ENCODE measurements at regions not wholly inside any gene's neighbourhood (a gene's known extent, or its start where the extent isn't known, plus 50 kb on each side); places are given as distances from the start of the nearest gene placed in this dataset.

GRCh38 chr4:180967936-180968335 is 1275.3 kb upstream of the TENM3 start:
- Histone ChIP-seq H3K4me1 (ENCODE audit: insufficient read depth, low read length) (no peaks in the 10 kb centered on the region), H3K36me3 (ENCODE audit: insufficient read depth, low read length) (no peaks in the 10 kb centered on the region), H3K9me3 (ENCODE audit: low read length) (no peaks in the 10 kb centered on the region), H2AFZ (ENCODE audit: low read depth, low read length) (no peak overlapping the region), H3K4me3 (ENCODE audit: low read length) (no peak overlapping the region), H3K27me3 (ENCODE audit: insufficient read depth, low read length) (no peaks in the 10 kb centered on the region)

DNA sequence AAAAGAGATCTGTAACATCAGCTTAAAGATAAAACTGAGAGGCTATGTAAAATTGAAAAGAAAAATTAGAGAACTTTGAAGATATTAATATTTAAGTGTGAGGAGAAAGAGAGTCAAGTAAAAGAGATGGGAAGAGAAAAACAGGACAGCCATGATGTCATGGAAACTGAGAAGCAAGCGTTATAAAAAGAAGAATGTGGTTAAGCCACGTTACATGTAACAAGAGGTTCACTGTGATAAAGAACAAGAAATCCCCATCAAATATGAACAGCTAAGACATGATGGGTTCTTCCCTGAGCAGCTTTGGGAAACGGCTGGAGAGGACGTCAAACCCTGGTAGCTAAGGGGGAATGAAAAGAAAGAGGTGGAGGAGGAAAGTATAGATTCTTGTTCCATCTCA is 1269.3 kb upstream of the TENM3 start:
- Histone ChIP-seq H3K4me1 (ENCODE audit: insufficient read depth, low read length) (no peaks in the 10 kb centered on the region), H3K36me3 (ENCODE audit: insufficient read depth, low read length) (no peaks in the 10 kb centered on the region), H3K4me3 (ENCODE audit: low read length) (no peak overlapping the region), H2AFZ (ENCODE audit: low read depth, low read length) (no peak overlapping the region), H3K27me3 (ENCODE audit: insufficient read depth, low read length) (no peaks in the 10 kb centered on the region), H3K9me3 (ENCODE audit: low read length) (no peaks in the 10 kb centered on the region)

- no peak overlapping the region for H2AFZ ChIP-seq (ENCODE audit: low read depth, low read length)
- no peaks in the 10 kb centered on the region for H3K9me3 ChIP-seq (ENCODE audit: low read length)
- no peaks in the 10 kb centered on the region for H3K36me3 ChIP-seq (ENCODE audit: insufficient read depth, low read length)
- H3K4me3 ChIP-seq (ENCODE audit: low read length): no peak overlapping the region
- H3K4me1 ChIP-seq (ENCODE audit: insufficient read depth, low read length): no peaks in the 10 kb centered on the region
- no peaks in the 10 kb centered on the region for H3K27me3 ChIP-seq (ENCODE audit: insufficient read depth, low read length)
Measured at GRCh38 chr4:180990931-180991330, 1252.3 kb upstream of the TENM3 start.

DNA sequence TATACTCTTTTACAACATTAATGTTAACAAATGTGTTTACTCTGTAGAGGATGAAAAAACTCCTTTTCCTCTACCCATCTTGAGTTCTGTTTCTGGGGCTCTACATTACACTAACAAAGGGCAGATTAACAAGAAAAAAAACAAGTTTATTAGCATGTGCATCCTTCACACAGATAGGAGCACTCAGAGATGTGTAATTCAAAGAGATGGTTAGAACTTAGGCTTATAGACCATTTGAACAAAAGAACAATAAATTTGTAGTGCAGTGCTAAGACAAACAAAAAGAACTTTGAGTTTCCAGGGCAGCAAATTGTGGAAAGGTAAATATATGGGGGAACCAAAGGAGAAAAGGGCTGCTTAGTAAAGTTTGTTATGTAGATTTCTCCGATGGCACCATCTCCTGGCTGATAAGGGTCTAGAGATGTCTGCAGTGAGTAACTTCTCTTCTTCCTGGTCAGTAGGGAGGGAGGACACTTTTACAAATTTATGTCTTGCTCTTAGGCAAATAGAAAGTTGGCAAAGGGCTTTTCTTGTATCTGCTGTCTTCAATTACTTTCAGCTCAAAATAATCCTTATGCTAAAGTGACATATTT is 1249.9 kb upstream of the TENM3 start:
- Histone ChIP-seq H3K4me1 (ENCODE audit: insufficient read depth, low read length) (no peaks in the 10 kb centered on the region), H2AFZ (ENCODE audit: low read depth, low read length) (no peak overlapping the region), H3K27me3 (ENCODE audit: insufficient read depth, low read length) (no peaks in the 10 kb centered on the region), H3K9me3 (ENCODE audit: low read length) (no peaks in the 10 kb centered on the region), H3K4me3 (ENCODE audit: low read length) (no peak overlapping the region), H3K36me3 (ENCODE audit: insufficient read depth, low read length) (no peaks in the 10 kb centered on the region)

DNA sequence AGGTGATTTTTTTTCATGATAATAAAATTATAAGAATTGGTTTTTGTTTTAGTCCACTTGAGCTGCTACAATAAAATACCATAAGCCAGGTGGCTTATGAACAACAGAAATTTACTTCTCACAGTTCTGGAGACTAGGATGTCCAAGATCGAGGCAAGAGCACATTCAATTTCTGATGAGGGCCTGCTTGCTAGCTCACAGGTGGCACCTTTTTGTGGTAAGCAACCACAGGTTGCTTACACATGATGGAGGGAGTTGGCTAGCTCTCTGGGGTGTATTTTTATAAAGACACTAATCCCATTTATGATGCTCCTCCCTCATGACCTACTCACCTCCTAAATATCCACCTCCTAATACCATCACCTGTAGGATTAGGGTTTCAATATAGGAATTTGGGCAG is 1248.5 kb upstream of the TENM3 start:
- H3K27me3 ChIP-seq (ENCODE audit: insufficient read depth, low read length): no peaks in the 10 kb centered on the region
- H3K4me3 ChIP-seq (ENCODE audit: low read length): no peak overlapping the region
- no peak overlapping the region for H2AFZ ChIP-seq (ENCODE audit: low read depth, low read length)
- H3K9me3 ChIP-seq (ENCODE audit: low read length): no peaks in the 10 kb centered on the region
- H3K4me1 ChIP-seq (ENCODE audit: insufficient read depth, low read length): no peaks in the 10 kb centered on the region
- no peaks in the 10 kb centered on the region for H3K36me3 ChIP-seq (ENCODE audit: insufficient read depth, low read length)

- Histone ChIP-seq H3K4me3 (ENCODE audit: low read length) (no peak overlapping the region), H3K9me3 (ENCODE audit: low read length) (no peaks in the 10 kb centered on the region), H3K4me1 (ENCODE audit: insufficient read depth, low read length) (no peaks in the 10 kb centered on the region), H3K36me3 (ENCODE audit: insufficient read depth, low read length) (no peaks in the 10 kb centered on the region), H3K27me3 (ENCODE audit: insufficient read depth, low read length) (no peaks in the 10 kb centered on the region), H2AFZ (ENCODE audit: low read depth, low read length) (no peak overlapping the region)
Measured at GRCh38 chr4:180999217-180999616, 1244.0 kb upstream of the TENM3 start.

GRCh38 chr4:181004056-181004455 is 1239.1 kb upstream of the TENM3 start:
- Histone ChIP-seq H3K9me3 (ENCODE audit: low read length) (no peaks in the 10 kb centered on the region), H2AFZ (ENCODE audit: low read depth, low read length) (no peak overlapping the region), H3K4me1 (ENCODE audit: insufficient read depth, low read length) (peaks cover 13% of the 10 kb centered on the region), H3K36me3 (ENCODE audit: insufficient read depth, low read length) (no peaks in the 10 kb centered on the region), H3K27me3 (ENCODE audit: insufficient read depth, low read length) (no peaks in the 10 kb centered on the region), H3K4me3 (ENCODE audit: low read length) (no peak overlapping the region)

DNA sequence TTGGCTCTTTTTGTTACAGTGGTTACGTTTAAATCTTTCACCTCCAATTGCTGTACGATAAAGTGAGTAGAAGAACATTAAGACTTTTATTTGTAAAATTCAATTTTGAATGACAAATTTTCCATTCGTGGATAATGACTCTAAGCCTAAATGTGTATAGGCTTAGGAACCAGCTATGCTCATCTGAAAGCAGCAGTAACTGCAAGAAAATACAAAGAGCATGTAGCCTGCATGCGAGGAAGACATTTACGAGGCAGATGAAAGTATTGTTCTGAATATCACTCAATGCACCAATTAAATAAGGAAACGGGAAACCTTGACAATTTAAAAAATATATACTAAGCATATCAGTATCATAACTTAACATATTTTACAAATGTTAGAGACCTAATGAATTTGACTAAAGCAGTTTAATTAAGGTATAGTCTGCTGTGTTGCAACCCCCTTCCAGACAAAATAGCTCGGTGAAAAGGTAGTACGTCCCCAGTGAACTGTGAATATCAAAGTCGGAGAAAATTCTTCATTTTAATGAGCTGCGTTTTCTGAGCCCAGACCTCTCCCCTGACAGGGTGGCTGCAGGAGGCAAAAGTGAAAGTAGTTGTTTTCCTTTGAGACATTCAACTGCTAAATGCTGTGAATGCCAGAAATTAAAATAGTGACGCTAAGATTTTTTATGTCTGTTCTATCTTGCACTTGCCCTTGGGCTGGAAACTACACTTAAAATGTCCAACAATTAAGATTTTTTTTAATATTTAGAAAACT is 1236.5 kb upstream of the TENM3 start:
- Histone ChIP-seq H3K4me1 (ENCODE audit: insufficient read depth, low read length) (peaks cover 13% of the 10 kb centered on the region), H3K9me3 (ENCODE audit: low read length) (no peaks in the 10 kb centered on the region), H3K36me3 (ENCODE audit: insufficient read depth, low read length) (no peaks in the 10 kb centered on the region), H3K4me3 (ENCODE audit: low read length) (peak overlapping the region; percentile 2), H3K27me3 (ENCODE audit: insufficient read depth, low read length) (no peaks in the 10 kb centered on the region), H2AFZ (ENCODE audit: low read depth, low read length) (peak overlapping the region; percentile 83)

- Histone ChIP-seq H3K9me3 (ENCODE audit: low read length) (no peaks in the 10 kb centered on the region), H3K4me1 (ENCODE audit: insufficient read depth, low read length) (peaks cover 13% of the 10 kb centered on the region), H2AFZ (ENCODE audit: low read depth, low read length) (no peak overlapping the region), H3K27me3 (ENCODE audit: insufficient read depth, low read length) (no peaks in the 10 kb centered on the region), H3K36me3 (ENCODE audit: insufficient read depth, low read length) (no peaks in the 10 kb centered on the region), H3K4me3 (ENCODE audit: low read length) (no peak overlapping the region)
Measured at GRCh38 chr4:181007751-181008150, 1235.5 kb upstream of the TENM3 start.

GRCh38 chr4:181008164-181008563 is 1235.0 kb upstream of the TENM3 start:
- no peaks in the 10 kb centered on the region for H3K9me3 ChIP-seq (ENCODE audit: low read length)
- no peak overlapping the region for H2AFZ ChIP-seq (ENCODE audit: low read depth, low read length)

GRCh38 chr4:181013162-181013561 is 1230.0 kb upstream of the TENM3 start:
- Histone ChIP-seq H3K4me1 (ENCODE audit: insufficient read depth, low read length) (no peaks in the 10 kb centered on the region), H3K27me3 (ENCODE audit: insufficient read depth, low read length) (no peaks in the 10 kb centered on the region), H2AFZ (ENCODE audit: low read depth, low read length) (no peak overlapping the region), H3K36me3 (ENCODE audit: insufficient read depth, low read length) (no peaks in the 10 kb centered on the region), H3K4me3 (ENCODE audit: low read length) (no peak overlapping the region), H3K9me3 (ENCODE audit: low read length) (peaks cover 2% of the 10 kb centered on the region)

More at GRCh38 chr4:181008164-181008563, 1235.0 kb upstream of the TENM3 start:
- no peaks in the 10 kb centered on the region for H3K36me3 ChIP-seq (ENCODE audit: insufficient read depth, low read length)
- no peak overlapping the region for H3K4me3 ChIP-seq (ENCODE audit: low read length)
- peaks cover 13% of the 10 kb centered on the region for H3K4me1 ChIP-seq (ENCODE audit: insufficient read depth, low read length)
- no peaks in the 10 kb centered on the region for H3K27me3 ChIP-seq (ENCODE audit: insufficient read depth, low read length)

GRCh38 chr4:181017038-181017437 is 1226.2 kb upstream of the TENM3 start:
- Histone ChIP-seq H3K36me3 (ENCODE audit: insufficient read depth, low read length) (no peaks in the 10 kb centered on the region), H3K9me3 (ENCODE audit: low read length) (peaks cover 2% of the 10 kb centered on the region)

DNA sequence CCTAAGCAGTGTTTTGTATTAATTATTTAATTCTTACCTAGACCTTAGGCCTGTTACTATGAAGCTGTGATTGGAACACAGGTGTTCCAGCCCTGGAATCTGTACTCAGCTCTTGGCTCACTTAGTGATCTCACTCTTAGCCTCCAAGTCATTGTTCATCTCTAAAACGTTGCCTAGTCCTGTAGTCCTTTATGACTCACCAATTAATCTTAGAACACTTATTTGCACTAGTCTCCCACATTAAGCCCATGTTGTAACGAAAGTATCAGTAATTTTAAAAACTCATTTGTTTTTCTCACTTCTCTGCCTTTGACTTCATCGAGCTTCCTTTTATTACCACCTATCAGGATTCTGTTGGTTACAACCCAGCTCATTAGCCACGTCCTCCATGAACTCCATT is 1224.7 kb upstream of the TENM3 start:
- H2AFZ ChIP-seq (ENCODE audit: low read depth, low read length): no peak overlapping the region
- no peaks in the 10 kb centered on the region for H3K4me1 ChIP-seq (ENCODE audit: insufficient read depth, low read length)
- H3K4me3 ChIP-seq (ENCODE audit: low read length): no peak overlapping the region
- peaks cover 2% of the 10 kb centered on the region for H3K9me3 ChIP-seq (ENCODE audit: low read length)
- no peaks in the 10 kb centered on the region for H3K27me3 ChIP-seq (ENCODE audit: insufficient read depth, low read length)
- H3K36me3 ChIP-seq (ENCODE audit: insufficient read depth, low read length): no peaks in the 10 kb centered on the region

More at GRCh38 chr4:181017038-181017437, 1226.2 kb upstream of the TENM3 start:
- Histone ChIP-seq H3K4me1 (ENCODE audit: insufficient read depth, low read length) (no peaks in the 10 kb centered on the region), H2AFZ (ENCODE audit: low read depth, low read length) (no peak overlapping the region), H3K4me3 (ENCODE audit: low read length) (no peak overlapping the region), H3K27me3 (ENCODE audit: insufficient read depth, low read length) (no peaks in the 10 kb centered on the region)

All from neuron (in vitro differentiated cells).